Activated CD8-positive, alpha-beta memory T cell treated with anti-CD3 and anti-CD28 coated beads, Interleukin-2, amount 50 U/mL, for 24 hours (primary cell): ENCODE measurements at regions not wholly inside any gene's neighbourhood (a gene's known extent, or its start where the extent isn't known, plus 50 kb on each side); places are given as distances from the start of the nearest gene placed in this dataset.

Source experiments
- DNase-seq: peaks from one replicate; pipeline ENCODE4 v3.0.0-alpha.2; 2020; ENCODE audit errors: extremely low read depth

DNA sequence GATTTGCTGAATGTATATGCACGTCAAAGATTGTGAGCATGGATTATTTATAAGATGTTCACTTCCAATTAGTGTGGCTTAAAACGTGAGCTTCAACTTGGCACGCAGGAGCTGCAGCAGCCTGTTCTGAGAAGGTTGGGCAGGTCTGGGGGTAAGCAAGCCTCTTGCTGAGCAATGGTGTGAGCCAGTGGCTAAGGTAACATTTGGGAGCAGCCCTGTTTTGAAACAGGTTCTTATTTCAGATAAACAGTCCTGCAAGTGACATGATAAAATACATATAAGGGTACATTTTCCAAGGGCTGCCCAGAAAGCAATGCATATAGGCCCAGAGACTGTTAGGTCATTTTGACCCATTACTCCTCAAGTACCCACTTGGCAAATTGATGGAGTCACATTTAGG is 415.3 kb downstream of the ZNF521 start:
- no peak for DNase-seq

DNA sequence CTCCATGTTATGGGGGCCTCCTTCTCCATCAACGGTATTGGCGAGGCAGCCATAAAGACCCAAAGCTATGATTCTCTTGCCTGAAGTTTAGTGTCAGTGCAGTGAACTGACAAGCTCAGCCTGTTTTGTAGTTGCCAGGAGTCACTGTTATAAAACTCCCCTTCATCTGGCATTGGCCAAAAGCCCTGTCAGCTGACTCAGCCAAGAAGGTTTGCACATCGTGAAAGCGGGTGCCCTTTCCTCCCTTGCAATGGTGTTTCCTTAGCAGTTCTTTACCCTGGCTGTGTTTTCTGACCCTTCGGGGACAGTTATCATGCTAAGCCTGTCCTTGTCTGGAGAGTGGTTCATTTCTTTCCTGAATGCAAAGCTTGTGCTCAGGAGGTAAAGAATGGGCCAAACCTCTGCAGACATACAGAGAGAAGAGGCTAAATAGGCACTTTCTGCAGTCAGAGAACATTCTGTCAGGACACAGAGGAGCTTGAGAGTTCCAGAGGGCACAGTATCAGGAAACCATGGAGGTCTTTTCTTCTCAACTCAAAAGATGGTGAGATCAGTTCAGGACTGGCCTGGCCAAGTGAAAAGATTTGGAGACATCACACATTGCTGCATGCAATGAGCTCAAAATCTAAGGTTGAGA is 414.2 kb downstream of the ZNF521 start:
- no peak for DNase-seq

DNA sequence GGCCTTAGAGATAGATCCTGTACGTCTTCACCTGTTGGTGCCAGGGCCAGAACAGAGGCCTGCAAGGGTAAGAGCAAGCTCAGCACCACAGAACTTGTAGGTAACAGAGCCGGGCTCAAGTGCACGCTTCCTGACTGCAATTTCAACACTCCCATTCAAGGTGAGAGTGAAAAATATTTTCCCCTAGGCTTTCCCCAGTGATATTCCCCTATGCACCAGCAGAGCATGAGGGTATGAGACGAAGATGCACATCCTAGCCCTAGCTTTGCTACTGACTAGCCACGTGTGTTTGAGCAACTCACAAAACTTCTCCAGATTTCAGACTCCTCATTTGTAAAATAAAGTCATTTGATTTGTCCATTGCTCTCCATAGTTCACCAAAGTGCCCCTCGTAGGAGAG is 411.6 kb downstream of the ZNF521 start:
- DNase-seq: no peak

DNA sequence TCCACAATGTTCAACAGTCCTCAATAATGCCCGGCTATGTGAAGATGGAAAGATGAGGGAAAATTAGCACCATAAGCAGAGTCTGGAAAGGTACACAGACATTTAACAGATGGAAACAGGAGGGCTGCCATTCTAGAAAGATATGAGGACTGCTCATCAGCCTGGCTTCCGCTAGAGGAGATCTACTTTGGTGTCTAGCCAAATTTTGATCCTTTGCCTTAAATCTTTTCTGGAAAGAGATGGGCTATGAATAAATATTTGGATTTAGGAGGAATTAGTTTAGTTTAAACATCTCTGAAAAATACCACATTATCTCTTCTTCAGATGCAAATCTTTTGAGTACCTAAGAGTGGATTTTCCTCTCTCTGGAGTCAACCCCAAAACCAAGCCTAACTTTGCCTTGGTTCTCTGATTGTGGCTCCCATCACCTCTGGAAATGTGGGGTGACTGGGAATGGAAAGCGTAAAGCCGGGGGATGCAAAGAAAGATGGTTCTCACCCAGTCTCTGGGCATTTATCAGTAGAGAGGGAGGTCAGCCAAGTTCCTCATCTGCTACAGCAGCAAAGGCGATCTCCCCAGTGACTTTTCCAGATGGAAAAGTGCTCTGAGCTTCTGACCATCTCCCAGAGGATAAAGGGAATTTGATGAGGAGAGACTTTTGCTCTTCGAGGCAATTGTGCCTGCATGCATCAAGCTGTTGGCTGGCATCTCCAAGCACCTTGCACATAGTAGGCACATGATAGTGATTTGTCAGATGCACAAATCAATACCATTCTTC is 410.6 kb downstream of the ZNF521 start:
- DNase-seq: no peak

DNA sequence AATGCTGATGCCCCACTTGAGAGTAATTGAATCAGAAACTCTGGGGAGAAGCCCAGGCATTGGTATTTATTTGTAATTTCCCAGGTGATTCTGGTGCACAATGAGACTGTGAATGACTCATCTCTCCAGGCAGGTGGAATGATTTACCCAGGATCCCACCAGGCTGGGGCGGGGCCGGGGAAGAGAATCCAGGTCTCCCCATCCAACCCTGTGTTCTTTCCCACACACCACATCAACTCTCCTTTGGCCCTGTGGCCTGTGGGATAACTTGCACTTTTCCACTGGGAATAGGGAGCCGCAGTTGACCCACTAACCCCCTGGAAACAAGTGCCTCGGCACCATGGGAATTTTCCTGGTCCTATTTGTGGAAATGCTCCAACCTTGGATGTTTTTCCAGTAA is 409.8 kb downstream of the ZNF521 start:
- no peak for DNase-seq

DNA sequence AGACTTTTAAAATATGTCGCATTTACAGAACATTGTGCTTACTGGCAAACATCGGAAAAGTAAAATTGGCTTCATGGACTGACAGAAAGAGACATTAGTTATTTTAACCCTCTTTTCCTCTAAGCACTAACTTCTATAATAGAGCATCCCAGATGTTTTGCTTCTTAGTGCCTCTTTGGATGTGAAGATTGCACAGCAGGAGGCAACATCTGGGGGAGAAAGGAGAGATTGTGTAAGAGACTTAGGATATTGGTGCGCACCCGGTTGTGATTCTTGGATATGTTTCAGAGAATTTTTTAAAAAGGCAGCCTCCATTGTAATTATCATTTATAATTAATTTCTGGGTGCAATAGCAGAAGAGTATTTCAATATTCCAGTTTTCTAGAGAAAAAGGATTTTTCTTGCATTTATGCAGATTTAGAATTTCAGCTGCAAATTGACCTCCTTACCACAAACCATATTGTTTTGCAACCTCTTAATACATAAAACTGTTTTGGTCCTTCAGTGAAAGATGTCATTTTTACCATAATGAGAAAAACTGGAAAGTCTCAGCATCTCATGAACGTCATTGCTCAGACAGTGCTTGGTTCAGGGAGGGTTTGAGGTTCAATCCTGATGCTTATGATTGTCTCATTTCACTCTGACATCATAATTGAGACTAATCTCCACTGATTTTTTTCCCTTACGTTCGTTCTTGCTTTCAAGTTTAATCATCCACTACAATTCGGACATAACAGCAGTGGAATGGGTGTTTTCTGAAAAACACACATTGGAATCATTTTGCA is 404.3 kb downstream of the ZNF521 start:
- no peak for DNase-seq

DNA sequence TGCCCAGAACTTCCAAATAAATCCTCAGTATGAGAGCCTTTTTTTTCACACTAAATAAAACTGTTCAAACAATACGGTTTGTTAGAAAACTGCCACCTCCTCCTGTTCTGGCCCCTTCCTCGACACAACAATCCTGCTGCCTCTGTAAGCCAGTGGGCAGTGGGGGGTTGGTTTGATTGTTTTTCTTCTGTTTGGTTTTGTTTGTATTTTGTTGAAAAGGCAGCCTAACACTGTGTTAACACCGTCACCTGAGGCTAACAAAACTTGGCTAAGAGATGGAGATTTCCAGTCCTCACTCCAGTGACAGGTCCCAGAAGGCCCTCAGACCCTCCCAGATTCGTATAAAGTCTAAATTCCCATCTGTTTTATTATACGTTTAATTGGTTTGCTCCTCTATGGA is 402.1 kb downstream of the ZNF521 start:
- DNase-seq: no peak

DNA sequence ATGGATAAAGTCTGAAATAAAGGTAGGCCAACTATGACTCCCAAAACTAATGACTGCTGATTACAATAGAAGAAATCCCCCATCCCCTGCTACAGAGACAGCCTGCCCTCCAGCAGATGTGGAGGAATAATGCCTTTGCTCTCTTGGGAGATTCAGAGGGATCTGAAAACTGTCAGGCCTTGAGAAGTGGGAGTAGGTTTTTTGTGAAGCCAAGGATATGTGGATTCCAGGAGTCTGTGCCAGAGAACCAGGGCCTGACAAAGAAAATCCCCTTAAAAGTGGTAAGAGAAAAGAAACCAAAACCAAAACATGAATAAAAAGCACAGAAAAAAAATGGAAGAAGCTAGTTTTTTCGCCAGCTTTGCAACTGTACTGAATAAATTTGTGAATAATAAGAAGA is 397.6 kb downstream of the ZNF521 start:
- DNase-seq: no peak

DNA sequence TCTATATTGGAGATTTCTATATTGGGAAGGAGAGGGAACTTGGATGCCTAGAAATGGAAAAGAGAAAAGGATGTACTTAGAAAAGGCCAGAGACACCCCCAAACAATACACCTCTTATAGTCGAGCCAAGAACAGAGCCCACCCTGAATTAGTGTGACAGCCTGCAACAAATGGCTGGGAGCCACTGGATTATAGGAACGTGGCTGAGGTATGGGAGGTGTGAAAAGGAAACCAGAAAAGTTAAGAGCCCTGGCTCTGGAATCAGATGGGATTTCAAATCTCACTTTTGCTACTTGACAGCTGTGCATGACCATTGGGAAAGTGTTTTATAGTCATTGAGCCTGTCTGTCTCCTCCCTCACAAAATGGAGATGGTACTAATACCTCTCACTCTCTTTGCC is 394.0 kb downstream of the ZNF521 start:
- DNase-seq: no peak

DNA sequence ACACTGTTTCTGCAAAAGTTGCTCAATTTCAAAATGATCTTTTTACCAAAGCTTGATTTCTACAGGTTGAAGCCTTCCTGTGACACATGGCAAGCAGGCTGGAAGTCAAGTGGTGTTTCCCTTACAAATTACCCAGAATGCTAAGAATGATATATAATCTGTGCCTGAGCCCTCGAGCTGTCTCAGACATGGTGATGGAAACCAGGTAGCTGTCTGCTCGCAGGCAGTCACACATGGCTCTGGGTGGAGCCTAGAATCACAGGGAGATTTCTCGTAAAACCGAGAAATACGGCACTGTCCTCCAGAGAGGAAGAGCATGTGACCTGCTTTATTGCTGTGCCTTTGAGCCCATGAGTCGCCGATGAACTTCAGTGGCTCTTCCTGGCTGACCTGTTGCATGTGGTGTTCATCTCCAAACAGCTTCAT is 392.9 kb downstream of the ZNF521 start:
- DNase-seq: no peak

DNA sequence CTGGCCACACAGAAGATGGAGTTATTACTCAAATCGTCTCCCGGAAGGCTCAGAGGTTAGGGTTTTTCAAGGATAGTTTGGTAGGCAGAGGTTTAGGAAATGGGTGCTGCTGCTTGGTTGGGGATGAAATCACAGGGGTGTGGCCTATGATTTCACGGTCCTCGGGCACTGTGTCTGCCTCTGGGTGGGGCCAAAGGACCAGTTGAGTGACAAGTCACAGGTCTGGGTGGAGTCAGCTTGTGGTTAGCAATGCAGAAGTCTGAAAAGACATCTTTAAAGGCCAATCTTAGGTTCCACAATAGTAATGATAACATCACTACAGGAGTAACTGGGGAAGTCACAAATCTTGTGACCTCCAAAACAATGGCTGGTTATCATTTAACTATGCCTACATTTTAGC is 387.8 kb downstream of the ZNF521 start:
- no peak for DNase-seq

DNA sequence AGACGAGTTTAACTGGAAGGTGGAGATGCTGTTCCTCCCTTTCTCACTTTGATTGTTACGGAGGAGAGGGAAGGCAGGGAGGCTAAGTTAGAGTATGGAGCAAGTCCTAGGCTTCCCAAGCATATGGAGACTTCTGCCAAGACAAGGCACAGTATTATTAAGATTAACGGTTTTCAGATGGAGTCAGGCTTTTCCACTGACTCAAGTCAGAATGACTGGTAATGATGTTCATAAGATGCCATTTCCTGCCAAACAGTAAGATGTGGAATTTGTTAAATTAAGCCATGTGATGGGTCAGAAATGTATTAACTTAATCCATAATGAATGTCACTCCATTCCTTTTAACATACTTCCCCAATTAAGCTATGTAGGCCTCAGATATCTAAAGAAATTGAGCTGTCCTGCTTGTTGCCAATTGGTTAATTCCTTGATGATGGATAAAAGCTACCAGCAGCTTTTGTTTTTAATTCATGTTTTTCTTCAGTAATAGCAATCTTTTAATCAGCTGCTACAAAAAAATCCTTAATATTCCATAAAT is 383.7 kb downstream of the ZNF521 start:
- no peak for DNase-seq

DNA sequence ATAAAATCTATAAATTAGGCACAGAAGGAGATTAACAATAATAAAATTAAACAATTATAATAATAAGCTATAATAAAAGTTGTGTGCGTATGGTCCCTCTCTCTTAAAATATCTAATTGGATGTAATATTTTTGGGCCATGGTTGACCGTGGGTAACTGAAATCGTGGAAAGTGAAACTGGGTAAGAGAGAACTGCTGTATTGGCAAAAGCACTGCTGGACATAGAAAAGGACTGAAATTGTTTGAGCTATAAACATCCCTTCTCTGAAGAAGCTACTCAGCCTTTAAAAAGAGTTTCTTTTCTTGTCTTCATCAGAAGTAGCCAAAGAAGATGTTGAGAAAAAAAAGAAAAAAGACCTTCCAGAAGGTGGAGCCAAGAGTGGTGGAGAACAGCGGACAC is 379.4 kb downstream of the ZNF521 start:
- DNase-seq: no peak

DNA sequence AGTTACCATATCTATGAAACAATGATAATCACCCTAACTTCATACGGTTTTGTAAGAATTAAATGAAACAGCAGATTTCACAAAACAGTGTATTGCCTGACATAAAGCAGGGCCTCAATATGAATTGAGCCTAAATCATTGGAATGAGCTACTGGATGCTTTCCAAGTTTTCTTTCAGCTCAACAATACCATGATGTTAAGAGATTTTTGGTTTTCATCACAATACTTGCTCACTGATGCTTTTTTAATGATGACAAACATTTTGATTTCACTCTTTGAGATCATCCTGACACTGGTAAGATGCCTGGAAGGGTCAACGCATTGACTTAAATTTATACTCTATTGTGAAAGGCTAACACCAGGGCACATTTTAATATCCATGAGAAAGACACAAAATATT is 377.5 kb downstream of the ZNF521 start:
- DNase-seq: no peak

DNA sequence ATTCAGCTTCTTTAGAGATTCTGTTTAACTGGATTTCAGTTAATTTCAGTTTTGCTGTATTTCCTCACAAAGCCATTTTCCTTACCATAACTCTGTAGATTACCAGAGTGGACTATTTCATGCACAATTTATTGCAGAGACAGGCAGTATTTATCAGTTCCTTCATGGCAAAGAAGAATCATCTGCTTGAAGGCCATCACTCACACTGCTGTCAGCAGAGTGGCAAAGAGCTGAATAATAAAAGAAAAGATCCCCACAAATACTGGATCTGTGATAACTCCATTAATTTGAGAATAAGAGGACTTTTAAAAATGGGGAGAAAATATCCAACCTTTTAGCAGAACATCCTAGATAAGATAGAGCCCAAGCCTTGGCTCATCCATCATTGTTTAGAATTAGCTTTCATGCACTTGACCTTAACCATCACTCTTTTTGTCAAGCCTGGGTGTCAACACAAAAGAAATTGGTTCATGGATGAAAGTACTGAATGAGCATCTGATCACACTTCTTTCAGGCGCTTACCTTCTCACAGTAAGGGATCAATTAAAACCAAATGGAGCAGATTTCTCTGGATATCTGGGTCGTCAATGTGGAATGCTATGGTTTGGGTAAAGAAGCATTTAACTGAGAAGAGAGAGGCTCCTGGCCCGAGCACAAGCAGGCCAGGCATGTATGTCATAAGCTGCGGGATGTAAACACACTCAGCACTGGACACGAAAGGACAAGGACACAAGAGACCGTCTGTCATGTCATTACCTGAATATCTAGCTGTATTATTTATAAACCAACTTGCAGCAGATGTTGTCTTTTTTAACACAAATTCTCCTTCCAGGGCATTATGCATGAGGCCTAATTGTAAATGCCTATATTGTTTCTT is 376.2 kb downstream of the ZNF521 start:
- no peak for DNase-seq

DNA sequence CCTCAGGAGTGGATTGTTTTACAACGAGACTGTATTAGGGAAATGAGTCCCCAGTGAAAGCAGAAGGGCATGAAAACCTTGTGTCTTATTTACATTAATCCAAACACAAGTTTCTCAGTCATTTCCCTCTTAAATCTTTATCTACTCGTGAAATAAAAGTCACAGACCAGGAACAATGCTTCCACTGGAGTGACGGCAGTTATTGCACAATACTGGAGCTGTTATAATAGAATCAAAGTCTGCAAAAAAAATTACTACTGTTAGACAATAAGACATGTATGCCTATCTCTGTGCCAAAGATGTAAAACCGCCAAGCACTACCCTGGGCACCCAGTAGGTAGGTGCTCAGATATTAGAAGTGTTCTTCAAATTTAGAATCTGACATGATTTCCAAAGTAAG is 375.5 kb downstream of the ZNF521 start:
- DNase-seq: no peak

DNA sequence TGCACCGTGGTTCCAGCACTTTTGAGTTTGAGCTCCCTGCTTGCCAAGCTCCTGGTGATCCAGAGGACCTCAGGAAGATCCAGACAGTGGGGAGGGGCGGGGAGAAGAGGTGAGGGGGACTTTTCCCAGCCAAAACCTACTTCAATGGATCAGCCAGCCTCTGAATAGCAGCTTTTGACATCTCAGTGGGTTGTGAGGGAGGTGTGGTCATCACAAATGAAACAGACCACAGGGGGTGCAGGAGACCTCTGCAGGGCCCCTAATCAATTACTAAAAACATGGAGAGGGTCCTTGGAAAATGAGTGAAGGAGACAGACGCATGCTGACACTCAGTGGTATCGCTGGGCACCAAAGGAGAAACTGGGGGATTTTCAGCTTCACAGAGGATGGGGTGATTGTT is 372.7 kb downstream of the ZNF521 start:
- no peak for DNase-seq

DNA sequence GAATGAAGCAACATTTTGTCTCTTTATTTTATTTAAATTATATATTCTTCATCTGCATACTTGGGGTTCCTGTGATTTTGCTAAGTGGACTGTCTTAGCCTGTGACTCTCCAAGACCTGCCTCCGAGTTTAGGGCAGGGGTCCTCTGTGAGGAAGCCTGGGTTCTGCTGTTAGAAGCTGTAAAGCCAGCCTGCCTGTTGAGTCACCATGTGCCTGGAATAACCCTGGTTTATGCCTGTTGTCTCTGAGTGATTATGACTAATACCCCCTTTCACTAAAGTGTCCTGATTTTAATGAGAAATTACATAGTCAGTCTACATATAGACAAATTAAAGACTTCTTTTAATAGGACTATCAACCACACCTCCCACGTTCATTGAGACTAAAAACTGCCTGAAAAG is 369.1 kb downstream of the ZNF521 start:
- no peak for DNase-seq

DNA sequence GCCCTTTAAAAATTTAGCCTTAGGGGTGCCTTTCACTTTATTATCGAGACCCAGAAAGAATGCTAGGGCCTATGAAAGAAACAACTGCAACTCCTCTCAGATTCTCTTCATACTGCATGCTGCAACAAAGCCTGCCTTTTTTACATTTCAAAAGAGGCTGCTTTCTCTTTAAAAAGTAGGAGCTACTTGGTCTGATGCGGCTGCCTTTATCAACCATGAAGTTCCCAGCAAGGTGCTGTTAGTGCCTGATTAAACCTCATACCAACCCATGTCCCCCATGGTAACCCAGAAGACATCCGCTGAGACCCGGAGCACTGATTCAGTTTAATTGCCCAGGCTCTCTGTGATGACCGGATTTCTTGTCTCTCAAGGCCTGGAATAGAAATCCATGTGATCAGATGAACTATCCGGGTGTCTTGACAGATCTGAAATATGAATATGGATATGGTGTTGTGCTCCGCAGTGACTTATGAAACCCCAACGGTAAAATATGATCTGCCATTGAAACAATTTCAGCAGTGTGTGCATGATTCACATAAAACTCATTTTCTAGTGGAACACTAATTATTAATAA is 368.3 kb downstream of the ZNF521 start:
- no peak for DNase-seq

DNA sequence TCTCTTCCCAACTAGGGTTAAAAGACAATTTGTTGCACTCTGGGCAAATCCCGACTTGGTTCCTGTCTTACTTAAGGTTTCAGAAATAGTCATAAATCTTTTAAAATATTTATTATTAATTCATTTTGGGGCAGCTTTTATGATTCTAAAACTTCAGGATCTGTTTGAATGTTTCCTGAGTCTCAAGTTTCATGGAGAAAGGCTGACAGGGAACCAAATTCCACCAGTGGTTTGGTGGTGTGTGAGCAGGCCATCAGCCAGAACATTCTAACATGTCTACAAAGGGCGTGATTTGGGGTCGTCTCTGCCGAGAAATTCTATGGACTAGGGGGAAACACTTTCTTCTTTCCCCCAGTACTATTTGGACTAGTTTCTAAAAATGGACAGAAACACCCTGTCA is 366.4 kb downstream of the ZNF521 start:
- DNase-seq: no peak

DNA sequence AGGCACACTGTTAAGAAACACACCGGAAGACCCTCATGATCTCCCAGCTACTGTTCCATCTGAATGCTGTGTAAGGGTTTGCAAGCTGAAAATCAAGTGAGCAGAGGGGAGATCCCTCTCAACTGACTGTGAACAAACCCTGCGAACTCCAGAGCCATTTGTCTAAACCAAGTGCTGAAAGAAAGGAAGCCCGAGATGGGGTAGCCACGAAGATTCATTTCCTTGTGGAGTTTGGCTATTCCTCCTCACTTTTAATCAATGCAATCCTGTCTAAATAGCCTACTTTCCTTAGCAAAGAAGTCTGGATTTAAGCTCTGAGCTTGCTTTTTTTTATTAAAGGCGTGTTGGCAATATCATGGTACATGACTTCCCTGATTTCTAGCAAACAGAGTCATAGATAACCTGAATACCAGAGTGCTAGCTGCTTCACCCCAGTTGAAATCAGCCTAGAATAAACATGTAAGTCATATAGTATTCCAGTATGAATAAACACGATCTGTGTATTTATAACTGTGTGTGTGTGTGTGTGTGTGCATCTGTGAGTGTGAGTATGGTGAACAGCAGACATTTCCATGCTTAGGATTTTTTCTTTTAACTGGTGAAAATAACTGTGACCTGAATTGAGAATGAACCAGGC is 365.2 kb downstream of the ZNF521 start:
- no peak for DNase-seq
